Liver (tissue), 8 donors: ENCODE measurements at regions not wholly inside any gene's neighbourhood (a gene's known extent, or its start where the extent isn't known, plus 50 kb on each side); places are given as distances from the start of the nearest gene placed in this dataset.

Experiments
- DNase-seq: peaks from one replicate; pipeline ENCODE4 v3.0.0-alpha.2; 2017; ENCODE audit warnings: low spot score
- H3K27ac ChIP-seq, 2 donors: one replicate each; pipeline ENCODE4 v1.7.0; 2013; ENCODE audit warnings: inconsistent platforms in 2 of 2, low read length in 2 of 2, control low read depth in 1 of 2, low read depth in 1 of 2, mild to moderate bottlenecking in 1 of 2
- H3K27me3 ChIP-seq, 4 donors: one replicate each; pipeline versions ENCODE4 v1.6.1 to v1.7.0; 2013; ENCODE audit warnings: low read length in 3 of 4, inconsistent platforms in 1 of 4, mild to moderate bottlenecking in 1 of 4, moderate library complexity in 1 of 4; ENCODE audit not compliant: control insufficient read depth in 4 of 4, insufficient read depth in 4 of 4
- H3K36me3 ChIP-seq, 4 donors: one replicate each; pipeline versions ENCODE4 v1.6.1 to v1.7.0; 2013; ENCODE audit warnings: low read length in 3 of 4, mild to moderate bottlenecking in 3 of 4, low read depth in 1 of 4, moderate library complexity in 1 of 4; ENCODE audit not compliant: control insufficient read depth in 4 of 4, insufficient read depth in 3 of 4
- H3K4me1 ChIP-seq, 4 donors: one replicate each; pipeline versions ENCODE4 v1.6.1 to v1.7.0; 2013; ENCODE audit warnings: low read length in 3 of 4, mild to moderate bottlenecking in 3 of 4, moderate library complexity in 1 of 4; ENCODE audit not compliant: control insufficient read depth in 4 of 4, insufficient read depth in 4 of 4
- H3K4me3 ChIP-seq, 3 donors: one replicate each; pipeline versions ENCODE4 v1.6.1 to v1.7.0; 2013; ENCODE audit warnings: low read length in 3 of 3, control low read depth in 1 of 3, low read depth in 1 of 3, mild to moderate bottlenecking in 1 of 3
- H3K9ac ChIP-seq, 2 donors: one replicate each; pipeline ENCODE4 v1.7.0; 2013; ENCODE audit warnings: low read length in 2 of 2, mild to moderate bottlenecking in 2 of 2, moderate library complexity in 2 of 2, control low read depth in 1 of 2, low read depth in 1 of 2
- H3K9me3 ChIP-seq, 4 donors: one replicate each; pipeline versions ENCODE4 v1.6.1 to v1.7.0; 2013; ENCODE audit warnings: low read length in 3 of 4; ENCODE audit not compliant: control insufficient read depth in 4 of 4
- ATF3 ChIP-seq: IDR thresholded peaks from 2 replicates; pipeline ENCODE4 v1.6.1; 2016; ENCODE audit warnings: antibody characterized with exemption
- EGR1 ChIP-seq, 2 donors: IDR thresholded peaks; 2 replicates each; pipeline ENCODE4 v1.6.1; 2016 to 2018; ENCODE audit warnings: antibody characterized with exemption in 2 of 2, low read depth in 2 of 2
- FOXA1 ChIP-seq: IDR thresholded peaks from 2 replicates; pipeline ENCODE4 v1.6.1; 2016; ENCODE audit warnings: antibody characterized with exemption
- GABPA ChIP-seq, 2 donors: IDR thresholded peaks in 1 of 2; conservative IDR thresholded peaks in 1 of 2; 2 replicates each; pipeline ENCODE4 v1.6.1; 2016; ENCODE audit warnings: antibody characterized with exemption in 2 of 2, mild to moderate bottlenecking in 1 of 2, moderate library complexity in 1 of 2
- HNF4A ChIP-seq, 2 donors: conservative IDR thresholded peaks; 2 replicates each; pipeline ENCODE4 v1.6.1; 2016; ENCODE audit warnings: antibody characterized with exemption in 2 of 2, mild to moderate bottlenecking in 2 of 2
- JUND ChIP-seq, 2 donors: IDR thresholded peaks; 2 replicates each; pipeline ENCODE4 v1.6.1; 2016; ENCODE audit warnings: antibody characterized with exemption in 2 of 2
- NR2F2 ChIP-seq: IDR thresholded peaks from 2 replicates; pipeline ENCODE4 v1.6.1; 2016; ENCODE audit warnings: antibody characterized with exemption
- REST ChIP-seq: IDR thresholded peaks from 2 replicates; pipeline ENCODE4 v1.6.1; 2016; ENCODE audit warnings: antibody characterized with exemption, mild to moderate bottlenecking
- SP1 ChIP-seq: IDR thresholded peaks from 2 replicates; pipeline ENCODE4 v1.6.1; 2018; ENCODE audit warnings: antibody characterized with exemption, mild to moderate bottlenecking
- ZBTB33 ChIP-seq: IDR thresholded peaks from 2 replicates; pipeline ENCODE4 v1.6.1; 2016; ENCODE audit warnings: antibody characterized with exemption
- WGBS: extraction: QIAGEN DNeasy Blood & Tissue Kit; methylation state at CpG from one replicate; pipeline ENCODE4 v1.1.7; 2013; 5-methylcytosine and 5-hydroxymethylcytosine counted together
- TF ChIP-seq, protein P1 (sequence below): fragments of 150-350 bp; IDR thresholded peaks from 2 replicates; pipeline ENCODE4 v1.5.1; 2017; ENCODE audit warnings: improper control_type of control experiment, low read depth, low read length; ENCODE audit not compliant: missing input control
- TF ChIP-seq, protein P2 (sequence below): IDR thresholded peaks from 2 replicates; pipeline ENCODE4 v1.6.1; 2016; ENCODE audit warnings: antibody characterized with exemption
- donor health status: healthy.
- donor health status: healthy.
- donor health status: healthy.
- donor health status: healthy.
- donor health status: healthy.

DNA sequence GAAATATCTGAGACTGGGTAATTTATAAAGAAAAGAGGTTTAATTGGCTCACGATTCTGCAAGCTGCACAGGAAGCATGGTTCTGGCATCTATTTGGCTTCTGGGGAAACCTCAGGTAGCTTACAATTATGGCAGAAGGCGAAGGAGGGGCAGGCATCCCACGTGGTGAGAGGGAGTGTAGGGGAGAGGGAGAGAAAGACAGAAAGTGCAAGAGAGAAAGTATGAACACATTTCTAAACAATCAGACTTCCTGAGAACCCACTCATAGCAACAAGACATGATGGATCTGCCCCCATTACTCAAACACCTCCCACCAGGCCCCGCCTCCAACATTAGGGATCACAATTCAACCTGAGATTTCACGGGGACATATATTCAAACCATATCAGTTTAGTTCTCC, 107.4 kb downstream of the PERP start:
- DNase-seq: no peak
- WGBS: 77% methylated on average over 5 of the region's 5 CpGs
- Histone ChIP-seq H3K36me3 (peaks cover 0 to 2% (median 0%) of the 10 kb centered on the region in 4 donors), H3K9me3 (peaks cover 0 to 6% (median 1%) of the 10 kb centered on the region in 4 donors), H3K27ac (no peak overlapping the region), H3K9ac (no peak overlapping the region), H3K4me1 (no peaks in the 10 kb centered on the region), H3K4me3 (no peak overlapping the region), H3K27me3 (no peaks in the 10 kb centered on the region)
- TF ChIP-seq, protein P1, sequence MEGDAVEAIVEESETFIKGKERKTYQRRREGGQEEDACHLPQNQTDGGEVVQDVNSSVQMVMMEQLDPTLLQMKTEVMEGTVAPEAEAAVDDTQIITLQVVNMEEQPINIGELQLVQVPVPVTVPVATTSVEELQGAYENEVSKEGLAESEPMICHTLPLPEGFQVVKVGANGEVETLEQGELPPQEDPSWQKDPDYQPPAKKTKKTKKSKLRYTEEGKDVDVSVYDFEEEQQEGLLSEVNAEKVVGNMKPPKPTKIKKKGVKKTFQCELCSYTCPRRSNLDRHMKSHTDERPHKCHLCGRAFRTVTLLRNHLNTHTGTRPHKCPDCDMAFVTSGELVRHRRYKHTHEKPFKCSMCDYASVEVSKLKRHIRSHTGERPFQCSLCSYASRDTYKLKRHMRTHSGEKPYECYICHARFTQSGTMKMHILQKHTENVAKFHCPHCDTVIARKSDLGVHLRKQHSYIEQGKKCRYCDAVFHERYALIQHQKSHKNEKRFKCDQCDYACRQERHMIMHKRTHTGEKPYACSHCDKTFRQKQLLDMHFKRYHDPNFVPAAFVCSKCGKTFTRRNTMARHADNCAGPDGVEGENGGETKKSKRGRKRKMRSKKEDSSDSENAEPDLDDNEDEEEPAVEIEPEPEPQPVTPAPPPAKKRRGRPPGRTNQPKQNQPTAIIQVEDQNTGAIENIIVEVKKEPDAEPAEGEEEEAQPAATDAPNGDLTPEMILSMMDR: no peak
- TF ChIP-seq NR2F2 (no peak), JUND (IDR thresholded peaks at IDR 0.05) (no peak), REST (no peak), GABPA (IDR thresholded peaks at IDR 0.05 in 1 of 2, conservative IDR thresholded peaks at IDR 0.05 in 1 of 2) (no peak)
- TF ChIP-seq, protein P2, sequence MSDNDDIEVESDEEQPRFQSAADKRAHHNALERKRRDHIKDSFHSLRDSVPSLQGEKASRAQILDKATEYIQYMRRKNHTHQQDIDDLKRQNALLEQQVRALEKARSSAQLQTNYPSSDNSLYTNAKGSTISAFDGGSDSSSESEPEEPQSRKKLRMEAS: no peak

DNA sequence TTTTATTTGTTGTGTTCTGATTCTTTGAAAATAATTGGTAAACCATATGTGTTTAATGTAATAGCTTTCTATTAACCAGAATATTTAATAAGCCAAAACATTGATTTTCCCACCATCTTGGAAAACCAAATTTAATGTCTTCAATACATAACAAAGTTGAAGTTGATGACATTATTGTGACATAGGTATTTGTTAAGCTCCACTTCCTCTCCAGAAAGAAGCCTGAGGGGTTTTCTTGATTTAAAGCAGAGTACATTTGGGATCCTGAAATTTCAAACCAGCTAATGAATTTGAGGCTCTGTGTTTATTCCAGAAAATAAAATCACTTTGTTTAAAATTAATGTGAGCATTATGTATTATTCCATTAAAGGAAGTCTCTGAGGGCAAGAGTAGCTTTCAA, 106.3 kb downstream of the PERP start:
- Histone ChIP-seq H3K9ac (no peak overlapping the region), H3K36me3 (peaks cover 0 to 2% (median 0%) of the 10 kb centered on the region in 4 donors), H3K4me1 (no peaks in the 10 kb centered on the region), H3K9me3 (peaks cover 0 to 3% (median 1%) of the 10 kb centered on the region in 4 donors), H3K4me3 (no peak overlapping the region), H3K27me3 (no peaks in the 10 kb centered on the region), H3K27ac (no peak overlapping the region)
- DNase-seq: no peak
- TF ChIP-seq EGR1 (IDR thresholded peaks at IDR 0.05; ENCODE audit: low read depth in 2 of 2) (no peak), SP1 (no peak), NR2F2 (no peak), ATF3 (no peak), FOXA1 (no peak), ZBTB33 (no peak), HNF4A (conservative IDR thresholded peaks at IDR 0.05) (no peak), GABPA (IDR thresholded peaks at IDR 0.05 in 1 of 2, conservative IDR thresholded peaks at IDR 0.05 in 1 of 2) (no peak)
- TF ChIP-seq, protein P2: no peak
